Kidney epithelial cell (primary cell): ENCODE measurements at regions not wholly inside any gene's neighbourhood (a gene's known extent, or its start where the extent isn't known, plus 50 kb on each side); places are given as distances from the start of the nearest gene placed in this dataset.

Experiments used
- DNase-seq: peaks from one replicate; pipeline ENCODE4 v3.0.0-alpha.2; 2010; ENCODE audit warnings: low read depth
- H3K27me3 ChIP-seq: 2 replicates; pipeline ENCODE4 v1.6.0; 2011; ENCODE audit warnings: low read length; ENCODE audit not compliant: control insufficient read depth, insufficient read depth
- H3K36me3 ChIP-seq: 2 replicates; pipeline ENCODE4 v1.5.1; 2011; ENCODE audit warnings: low read length; ENCODE audit not compliant: control insufficient read depth, insufficient read depth
- H3K4me3 ChIP-seq: 2 replicates; pipeline ENCODE4 v1.5.1; 2011; ENCODE audit warnings: low read depth, mild to moderate bottlenecking, control low read depth, low read length
- TF ChIP-seq, protein P1 (sequence below): IDR thresholded peaks from 2 replicates; pipeline ENCODE4 v1.5.1; 2011; ENCODE audit warnings: mild to moderate bottlenecking, moderate library complexity, low read length, control low read depth, inconsistent platforms; ENCODE audit not compliant: insufficient read depth, poor library complexity, severe bottlenecking

DNA sequence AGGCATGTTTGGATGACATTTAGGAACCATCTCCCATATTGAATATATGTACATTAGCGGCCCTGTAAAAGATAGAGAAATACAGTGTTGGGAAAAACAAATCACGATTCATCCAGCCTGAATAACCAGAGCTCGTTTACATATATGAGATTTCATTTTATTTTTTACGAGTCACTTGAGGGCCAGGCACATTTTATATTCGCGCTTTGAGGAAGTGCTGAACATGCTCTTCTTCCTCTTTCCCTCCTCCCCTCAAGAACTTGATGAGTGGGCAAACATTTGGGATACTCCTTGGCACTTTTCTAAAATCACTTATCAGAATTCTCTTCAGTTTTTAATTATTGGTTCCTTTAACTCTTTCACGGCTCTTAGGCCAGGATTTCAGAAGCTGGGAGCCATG lies 268.0 kb upstream of the TANK start:
- H3K36me3 ChIP-seq = no peaks in the 10 kb centered on the region
- H3K27me3 ChIP-seq = no peaks in the 10 kb centered on the region
- TF ChIP-seq, protein P1, sequence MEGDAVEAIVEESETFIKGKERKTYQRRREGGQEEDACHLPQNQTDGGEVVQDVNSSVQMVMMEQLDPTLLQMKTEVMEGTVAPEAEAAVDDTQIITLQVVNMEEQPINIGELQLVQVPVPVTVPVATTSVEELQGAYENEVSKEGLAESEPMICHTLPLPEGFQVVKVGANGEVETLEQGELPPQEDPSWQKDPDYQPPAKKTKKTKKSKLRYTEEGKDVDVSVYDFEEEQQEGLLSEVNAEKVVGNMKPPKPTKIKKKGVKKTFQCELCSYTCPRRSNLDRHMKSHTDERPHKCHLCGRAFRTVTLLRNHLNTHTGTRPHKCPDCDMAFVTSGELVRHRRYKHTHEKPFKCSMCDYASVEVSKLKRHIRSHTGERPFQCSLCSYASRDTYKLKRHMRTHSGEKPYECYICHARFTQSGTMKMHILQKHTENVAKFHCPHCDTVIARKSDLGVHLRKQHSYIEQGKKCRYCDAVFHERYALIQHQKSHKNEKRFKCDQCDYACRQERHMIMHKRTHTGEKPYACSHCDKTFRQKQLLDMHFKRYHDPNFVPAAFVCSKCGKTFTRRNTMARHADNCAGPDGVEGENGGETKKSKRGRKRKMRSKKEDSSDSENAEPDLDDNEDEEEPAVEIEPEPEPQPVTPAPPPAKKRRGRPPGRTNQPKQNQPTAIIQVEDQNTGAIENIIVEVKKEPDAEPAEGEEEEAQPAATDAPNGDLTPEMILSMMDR = no peak
- no peak for DNase-seq
- no peak overlapping the region for H3K4me3 ChIP-seq

DNA sequence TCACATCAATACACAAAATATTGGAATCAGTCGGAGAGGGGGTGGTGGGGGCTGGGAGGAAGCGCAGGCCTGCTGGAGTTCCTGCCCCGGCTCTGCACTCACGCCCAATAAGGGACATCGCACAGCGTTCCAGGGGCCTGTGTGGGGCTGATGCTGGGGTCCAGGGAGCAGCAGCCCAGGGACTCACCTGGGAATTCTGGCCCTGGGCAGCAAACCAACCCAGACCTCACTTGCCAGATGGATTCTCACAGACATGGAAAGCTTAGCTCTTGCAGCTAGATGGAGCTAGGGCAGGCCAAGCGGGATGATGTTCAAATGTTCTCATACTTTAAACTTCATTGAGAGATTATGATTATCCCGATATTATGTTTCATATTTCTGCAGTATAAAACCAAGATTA lies 266.6 kb upstream of the TANK start:
- TF ChIP-seq, protein P1 = no peak
- no peaks in the 10 kb centered on the region for H3K36me3 ChIP-seq
- H3K27me3 ChIP-seq = no peaks in the 10 kb centered on the region
- no peak overlapping the region for H3K4me3 ChIP-seq
- no peak for DNase-seq

DNA sequence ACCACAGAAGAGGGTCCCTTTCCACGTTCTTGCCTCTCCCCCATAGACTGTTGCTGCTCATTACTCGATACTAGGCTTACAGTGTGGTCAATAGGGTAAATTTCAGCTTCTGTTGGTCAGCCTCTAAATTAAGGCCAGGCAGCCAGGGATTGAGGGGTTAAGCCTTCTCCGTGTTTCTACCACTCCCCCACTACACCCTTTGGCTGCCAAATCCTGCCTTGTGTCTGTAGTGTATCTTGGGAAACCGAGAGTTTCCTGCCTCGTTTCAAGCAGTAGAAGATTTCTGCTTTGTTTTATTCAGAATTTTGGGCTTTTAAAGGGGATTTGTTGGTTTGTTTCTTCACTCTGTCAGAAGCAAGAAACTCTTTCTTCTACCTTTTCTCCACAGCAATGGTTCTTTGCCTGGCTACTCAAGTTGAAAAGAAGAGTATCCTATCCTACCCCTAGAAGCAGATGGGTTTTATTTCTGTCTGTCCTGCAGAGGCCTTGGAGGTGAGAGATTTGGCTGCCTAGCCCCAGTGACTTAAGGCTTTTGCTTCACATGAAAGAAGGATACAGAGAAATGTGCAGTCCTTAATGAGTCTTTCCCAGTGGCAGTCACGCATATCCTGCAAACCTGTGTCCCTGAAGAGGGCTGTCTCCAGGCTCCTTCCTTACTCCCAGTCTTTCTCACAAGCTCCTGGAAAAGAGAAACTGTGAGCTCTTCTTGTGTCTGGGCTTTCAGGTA lies 261.5 kb upstream of the TANK start:
- Histone ChIP-seq H3K27me3 (no peaks in the 10 kb centered on the region), H3K36me3 (no peaks in the 10 kb centered on the region), H3K4me3 (no peak overlapping the region)
- TF ChIP-seq, protein P1 = no peak
- no peak for DNase-seq

DNA sequence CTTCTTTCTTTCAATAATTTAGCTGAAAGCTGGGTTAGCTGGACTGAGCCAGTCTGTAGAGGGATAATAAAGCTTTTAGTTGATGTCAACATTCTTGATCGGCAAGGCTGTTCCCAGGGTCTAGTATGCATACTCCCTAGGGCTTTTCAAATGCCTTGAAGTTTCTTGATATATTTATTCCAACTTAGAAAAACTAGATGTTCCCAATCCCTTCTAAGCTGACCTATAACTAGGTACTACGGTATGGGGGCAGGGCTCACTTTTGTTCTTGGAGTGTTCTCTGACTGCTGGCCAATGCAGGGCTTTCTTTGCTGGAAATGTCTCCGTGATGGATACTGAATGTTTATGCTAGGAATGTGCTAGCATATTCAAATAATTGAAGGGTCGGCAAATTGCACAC lies 258.6 kb upstream of the TANK start:
- no peak overlapping the region for H3K4me3 ChIP-seq
- DNase-seq = no peak
- H3K36me3 ChIP-seq = no peaks in the 10 kb centered on the region
- TF ChIP-seq, protein P1 = no peak
- no peaks in the 10 kb centered on the region for H3K27me3 ChIP-seq

DNA sequence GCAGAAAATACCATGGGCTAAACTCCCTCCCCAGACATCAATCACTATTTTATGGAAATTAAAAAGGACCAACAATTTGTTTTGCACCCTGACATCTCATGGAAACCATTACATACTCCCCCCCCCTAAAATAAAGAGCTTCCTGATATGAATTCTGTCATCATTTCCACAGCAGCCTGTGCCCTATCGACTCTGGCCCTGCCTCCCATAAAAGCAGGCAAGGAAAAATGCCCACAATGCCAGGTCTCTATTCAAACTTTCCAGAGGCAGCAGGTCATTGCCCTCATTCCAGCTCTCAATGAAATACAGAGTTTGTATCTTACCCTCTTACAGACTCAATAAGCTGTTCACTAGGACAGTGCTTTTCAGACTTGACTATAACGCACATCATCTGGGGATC lies 254.4 kb upstream of the TANK start:
- no peak for DNase-seq
- TF ChIP-seq, protein P1 = no peak
- H3K27me3 ChIP-seq = no peaks in the 10 kb centered on the region
- H3K4me3 ChIP-seq = no peak overlapping the region
- H3K36me3 ChIP-seq = no peaks in the 10 kb centered on the region

DNA sequence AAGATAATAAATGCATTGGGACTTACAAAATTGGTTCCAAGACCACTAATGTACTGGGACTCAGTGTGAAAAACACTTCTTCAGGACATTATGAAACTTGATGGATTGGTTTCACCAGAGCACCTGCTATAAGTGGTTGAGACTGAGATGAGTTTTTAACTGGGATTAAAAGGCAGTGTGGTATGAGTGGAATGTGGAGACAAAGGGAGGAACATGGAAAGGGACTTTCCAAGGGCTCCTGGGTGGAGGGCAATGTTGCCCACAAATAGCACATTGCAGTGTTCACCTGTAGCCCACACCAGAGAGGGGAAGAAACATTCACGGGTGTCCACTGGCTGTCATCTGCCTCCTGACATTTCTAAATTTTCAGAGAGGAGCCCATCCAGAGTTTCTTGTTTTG lies 253.3 kb upstream of the TANK start:
- TF ChIP-seq, protein P1 = no peak
- Histone ChIP-seq H3K27me3 (no peaks in the 10 kb centered on the region), H3K4me3 (no peak overlapping the region), H3K36me3 (no peaks in the 10 kb centered on the region)
- peak; percentile 52 for DNase-seq
